A673 (cell line): ENCODE measurements at regions not wholly inside any gene's neighbourhood (a gene's known extent, or its start where the extent isn't known, plus 50 kb on each side); places are given as distances from the start of the nearest gene placed in this dataset.

Source experiments
- CTCF ChIP-seq: fragments of 300-800, 200-600 bp; sonication (generic); conservative IDR thresholded peaks from 2 replicates; pipeline ENCODE4 v1.5.1; 2017; ENCODE audit warnings: low read depth, mild to moderate bottlenecking, antibody characterized with exemption, low read length, moderate library complexity, mixed read lengths
- EZH2 ChIP-seq: fragments of 200-600 bp; sonication (generic); IDR thresholded peaks from 2 replicates; pipeline ENCODE4 v1.6.1; 2017; ENCODE audit warnings: borderline replicate concordance, low read depth, mild to moderate bottlenecking, mixed read lengths, antibody characterized with exemption, low read length; ENCODE audit not compliant: poor library complexity, severe bottlenecking

- TF ChIP-seq CTCF (no peak), EZH2 (no peak)
Measured at GRCh38 chr5:16271851-16272250, 92.3 kb upstream of the MARCHF11 start.
